ENCODE measurements at regions not wholly inside any gene's neighbourhood (a gene's known extent, or its start where the extent isn't known, plus 50 kb on each side); places are given as distances from the start of the nearest gene placed in this dataset.

DNA sequence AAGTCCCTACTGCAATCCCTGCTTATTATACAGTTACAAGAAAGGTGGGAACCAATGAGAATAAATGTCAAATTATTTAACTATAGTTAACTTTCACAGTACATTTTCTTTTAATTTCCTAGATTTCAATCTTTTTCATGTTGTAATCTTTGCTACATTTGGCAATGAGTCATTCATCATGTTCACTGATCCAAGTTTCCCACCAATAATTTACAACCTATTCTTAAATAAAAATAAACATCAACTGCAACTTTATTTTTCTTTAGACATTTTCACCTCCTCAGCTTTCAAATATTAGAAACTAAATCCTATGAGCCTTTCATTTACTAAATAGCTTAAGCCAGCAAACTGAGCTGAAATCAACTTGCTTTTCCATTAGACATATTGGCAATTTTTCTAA, 541.3 kb upstream of the BTBD3 start:
- DNase-seq: no peak

GRCh38 chr20:11376998-11377397, 540.7 kb upstream of the BTBD3 start:
- no peak for DNase-seq

DNA sequence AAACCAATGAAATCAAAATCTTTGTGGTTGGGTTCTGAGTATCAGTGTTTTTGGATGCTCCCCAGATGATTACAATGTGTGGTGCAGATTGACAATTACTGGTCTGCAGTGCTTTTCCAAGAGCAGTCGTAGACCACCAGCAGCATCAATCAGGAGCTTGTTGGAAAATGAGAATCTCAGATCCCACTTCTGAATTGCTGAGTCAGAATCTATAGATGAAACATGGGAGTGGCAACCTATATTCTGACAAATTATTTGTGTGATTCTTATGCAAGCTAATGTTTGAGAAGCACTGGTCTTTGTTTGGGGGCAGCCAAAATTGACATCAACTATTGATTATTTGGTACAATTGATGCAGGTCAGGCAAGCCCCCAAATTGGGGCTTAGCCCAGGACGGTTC, 539.9 kb upstream of the BTBD3 start:
- DNase-seq: no peak

DNA sequence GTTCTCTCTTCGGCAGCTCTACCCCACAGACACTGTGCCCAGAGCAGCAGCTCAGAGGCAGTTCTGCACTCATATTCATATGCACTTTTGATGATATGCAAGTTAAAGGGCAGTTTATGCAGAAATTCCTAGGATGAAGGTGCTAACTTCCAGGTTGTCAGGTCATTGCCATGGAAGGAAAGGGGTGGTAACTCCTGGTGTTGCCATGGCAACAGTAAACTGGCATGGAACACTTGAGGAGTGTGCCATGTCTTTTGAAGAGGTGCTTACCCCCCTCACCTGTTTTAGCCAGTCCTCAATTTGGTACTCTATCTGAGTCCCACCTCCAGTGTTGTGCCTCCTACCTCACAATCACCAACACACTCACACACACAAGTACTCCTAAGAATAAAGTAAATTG, 539.4 kb upstream of the BTBD3 start:
- DNase-seq: no peak

DNA sequence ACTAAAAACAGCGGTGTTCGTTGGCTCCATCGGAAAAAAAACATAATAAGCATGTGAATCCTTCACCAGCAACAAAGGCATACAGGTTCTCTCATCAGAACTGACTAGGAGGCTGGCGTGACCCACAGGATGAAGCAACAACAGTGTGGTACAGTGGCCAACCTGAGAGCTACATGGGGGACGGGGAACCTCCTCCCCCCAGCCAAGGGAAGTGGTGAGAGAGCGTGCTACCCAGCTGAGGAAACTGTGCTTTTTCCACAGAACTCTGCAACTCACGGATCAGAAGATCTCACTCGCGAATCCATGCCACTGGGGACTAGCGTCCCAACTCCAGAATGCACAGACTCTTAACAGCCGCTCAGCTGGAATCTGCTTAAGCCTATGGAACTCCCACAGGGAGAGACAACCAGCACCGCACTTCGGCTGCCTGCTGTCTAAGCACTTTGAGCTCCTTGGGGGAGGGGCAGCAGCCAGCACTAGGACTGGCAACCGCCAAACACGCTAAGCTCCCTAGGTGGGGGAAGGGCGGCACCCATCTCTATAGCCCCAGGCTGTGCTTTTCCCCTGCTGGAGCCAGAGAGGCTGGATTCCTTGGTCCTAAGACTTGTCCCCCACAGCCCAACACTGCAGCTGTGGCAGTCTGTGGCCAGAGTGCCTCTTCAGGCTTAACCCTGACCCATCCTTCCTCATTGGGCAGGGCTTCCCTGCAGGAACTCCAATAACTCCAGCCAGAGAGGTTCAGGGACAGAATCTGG, 538.3 kb upstream of the BTBD3 start:
- no peak for DNase-seq

- DNase-seq: no peak
These were observed 537.4 kb upstream of the BTBD3 start for GRCh38 chr20:11380283-11380682.

GRCh38 chr20:11387189-11387754, 530.4 kb upstream of the BTBD3 start:
- no peak for DNase-seq

- no peak for DNase-seq
These were observed 528.5 kb upstream of the BTBD3 start for GRCh38 chr20:11389186-11389585.

DNA sequence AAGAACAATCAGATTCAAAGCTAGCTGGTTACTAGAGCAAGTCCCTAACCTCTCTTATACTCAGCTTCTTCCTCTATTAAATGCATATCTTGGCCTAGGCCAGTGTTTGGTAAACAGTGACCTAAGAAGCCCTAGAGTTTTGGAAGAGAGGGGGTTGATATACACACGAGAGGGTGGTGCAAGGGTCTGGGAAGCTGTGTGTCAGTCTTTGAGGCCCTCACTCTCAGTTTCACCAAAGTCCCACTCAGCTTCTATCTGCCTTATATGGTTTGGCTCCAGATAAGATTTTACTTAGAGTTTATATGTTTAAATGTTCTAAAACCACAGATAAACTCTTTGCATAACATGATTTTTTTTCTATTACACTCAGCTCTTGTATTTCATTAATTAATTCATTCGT, 526.1 kb upstream of the BTBD3 start:
- no peak for DNase-seq

GRCh38 chr20:11394145-11394833, 523.4 kb upstream of the BTBD3 start:
- no peak for DNase-seq

DNA sequence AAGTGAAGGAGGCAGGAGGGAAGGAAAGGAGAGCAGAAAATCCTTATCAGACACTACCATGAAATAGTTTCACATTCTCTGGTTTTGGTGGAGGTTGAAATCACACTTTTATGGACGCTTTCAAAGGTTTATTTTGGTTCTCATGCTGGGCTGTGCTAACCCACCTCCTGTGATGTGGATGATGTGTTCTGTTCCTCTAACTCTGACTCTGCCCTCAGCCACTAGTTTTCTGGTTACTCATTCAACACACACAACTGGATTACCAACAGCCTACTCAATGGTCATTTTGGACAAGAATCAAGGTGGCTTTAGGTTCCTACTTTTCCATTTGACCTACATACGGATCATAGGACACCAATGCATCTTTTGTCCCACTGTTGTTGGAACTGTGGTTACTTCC, 522.1 kb upstream of the BTBD3 start:
- DNase-seq: no peak

GRCh38 chr20:11401988-11402387, 515.7 kb upstream of the BTBD3 start:
- no peak for DNase-seq

DNA sequence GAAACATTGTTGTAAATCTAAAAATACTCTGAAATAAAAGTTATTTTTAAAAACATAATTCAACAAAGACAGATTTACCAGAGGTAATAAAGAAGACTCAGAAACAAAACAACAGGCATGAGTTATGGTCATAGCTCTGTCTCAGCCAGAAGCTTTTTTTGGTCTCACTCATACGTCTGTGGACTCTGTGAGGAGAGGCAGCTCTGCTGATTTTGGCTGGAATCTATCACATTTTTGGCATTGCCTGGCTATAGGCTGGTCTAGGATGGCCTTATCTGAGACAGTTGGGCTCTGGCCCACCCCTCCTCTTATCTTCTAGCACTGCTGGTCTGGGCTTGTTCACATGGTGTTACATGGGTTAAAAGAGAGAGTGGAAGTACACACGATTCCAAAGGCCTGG, 514.0 kb upstream of the BTBD3 start:
- no peak for DNase-seq

- DNase-seq: no peak
These were observed 510.8 kb upstream of the BTBD3 start for GRCh38 chr20:11406877-11407276.

DNA sequence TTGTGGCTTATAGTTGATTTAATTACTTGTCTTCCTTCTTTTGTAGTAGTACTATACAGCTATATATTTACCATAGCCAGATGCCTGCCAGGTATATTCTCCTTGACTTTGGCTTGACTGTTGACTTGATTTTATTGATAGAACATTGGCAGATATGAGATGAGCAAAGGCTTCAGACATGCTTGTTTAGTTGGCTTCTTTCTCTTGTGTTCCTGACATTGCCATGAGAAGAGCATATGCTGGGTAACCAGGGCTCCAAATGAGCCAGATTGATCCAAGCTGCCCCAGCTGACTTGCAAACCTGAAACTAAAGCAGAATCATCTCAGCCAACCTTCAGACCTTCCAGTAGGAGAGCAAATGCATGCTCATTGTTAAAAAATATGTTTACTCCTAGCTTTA, 508.1 kb upstream of the BTBD3 start:
- no peak for DNase-seq

DNA sequence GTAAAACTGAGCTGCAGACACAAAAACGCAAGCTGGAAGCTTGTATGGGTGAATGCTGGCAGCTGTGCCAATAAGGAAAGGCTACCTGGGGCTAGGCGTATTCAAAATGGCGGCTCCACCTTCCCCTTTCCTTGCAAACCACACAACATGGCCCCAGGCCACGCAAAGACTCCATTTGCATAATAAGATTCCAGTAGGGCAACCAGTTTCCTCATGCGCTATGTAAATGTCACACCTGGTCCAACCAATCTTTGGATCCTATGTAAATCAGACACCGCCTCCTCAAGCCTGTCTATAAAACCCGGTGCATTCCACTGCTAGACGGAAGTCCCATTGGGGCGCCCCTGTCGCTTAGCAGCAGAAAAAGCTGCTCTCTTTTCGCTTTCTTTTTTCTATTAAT, 505.9 kb upstream of the BTBD3 start:
- DNase-seq: no peak

DNA sequence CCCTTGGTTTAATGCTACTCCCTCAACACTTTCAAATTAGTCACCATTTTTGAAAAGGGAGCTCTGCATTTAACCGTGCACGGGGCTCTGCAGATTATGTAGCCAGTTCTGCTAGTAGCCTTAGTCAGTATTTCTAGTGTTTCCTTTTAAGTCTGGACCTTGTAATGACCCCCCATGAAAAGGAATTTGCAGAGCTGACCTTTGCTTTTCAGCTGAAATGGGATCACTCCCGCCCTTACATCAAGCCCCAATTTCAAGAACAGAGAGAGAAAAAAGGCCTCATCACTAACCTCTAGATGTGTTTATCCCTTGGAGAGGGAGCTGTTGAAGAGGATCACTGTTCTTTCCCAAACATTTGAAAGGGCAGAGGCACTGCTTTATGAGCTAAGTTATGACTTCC, 490.7 kb upstream of the BTBD3 start:
- DNase-seq: no peak

- no peak for DNase-seq
These were observed 488.5 kb upstream of the BTBD3 start for GRCh38 chr20:11429168-11429567.

DNA sequence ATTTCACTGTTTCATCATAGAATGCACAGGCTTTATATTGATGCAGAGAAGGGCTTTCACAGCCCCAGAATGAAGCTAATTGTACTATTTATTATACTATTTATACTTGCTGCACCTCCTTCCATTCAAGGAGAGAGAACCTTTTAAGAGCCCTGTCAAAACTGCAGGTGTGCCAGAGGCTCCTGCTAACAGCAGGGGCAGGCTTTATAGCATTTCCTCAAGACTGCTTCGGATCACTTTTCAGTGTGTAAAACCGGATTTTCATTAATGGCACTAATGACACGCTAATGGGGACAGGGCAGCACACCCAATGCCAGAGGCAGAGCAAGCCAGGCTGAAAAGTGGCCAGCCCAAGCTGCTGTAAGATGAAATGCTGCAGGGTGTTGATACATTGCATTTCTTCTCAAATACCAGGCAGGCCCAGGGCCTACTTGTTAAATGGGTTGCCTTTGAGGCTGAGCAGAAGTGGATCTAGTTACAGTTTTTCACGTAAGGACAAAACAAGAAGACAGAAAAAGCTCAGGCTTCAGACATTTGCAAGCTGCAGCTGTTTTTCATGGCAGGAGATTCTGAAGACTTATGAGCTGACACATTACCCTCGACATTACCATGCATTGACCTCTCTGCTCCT, 487.7 kb upstream of the BTBD3 start:
- DNase-seq: no peak

GRCh38 chr20:11430652-11431051, 487.0 kb upstream of the BTBD3 start:
- DNase-seq: no peak

GRCh38 chr20:11431621-11432020, 486.1 kb upstream of the BTBD3 start:
- DNase-seq: no peak

DNA sequence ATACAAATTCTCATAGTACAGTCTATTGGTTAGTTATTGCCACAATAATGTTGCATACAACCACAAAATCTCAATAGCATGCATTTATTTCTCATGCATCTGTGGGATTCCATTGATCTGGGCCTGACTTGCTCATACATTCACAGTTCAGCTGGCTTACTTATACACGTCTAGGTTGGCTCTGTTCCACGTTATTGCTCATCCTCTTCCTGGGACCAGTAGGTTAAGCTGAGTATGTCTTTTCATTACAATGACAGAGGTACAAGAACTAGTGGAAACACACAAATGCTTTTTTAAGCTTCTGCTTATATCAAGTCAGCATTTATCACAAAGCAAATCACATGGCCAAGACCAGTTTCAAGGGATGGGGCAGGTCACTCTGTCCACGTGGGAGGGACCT, 485.3 kb upstream of the BTBD3 start:
- DNase-seq: no peak

DNA sequence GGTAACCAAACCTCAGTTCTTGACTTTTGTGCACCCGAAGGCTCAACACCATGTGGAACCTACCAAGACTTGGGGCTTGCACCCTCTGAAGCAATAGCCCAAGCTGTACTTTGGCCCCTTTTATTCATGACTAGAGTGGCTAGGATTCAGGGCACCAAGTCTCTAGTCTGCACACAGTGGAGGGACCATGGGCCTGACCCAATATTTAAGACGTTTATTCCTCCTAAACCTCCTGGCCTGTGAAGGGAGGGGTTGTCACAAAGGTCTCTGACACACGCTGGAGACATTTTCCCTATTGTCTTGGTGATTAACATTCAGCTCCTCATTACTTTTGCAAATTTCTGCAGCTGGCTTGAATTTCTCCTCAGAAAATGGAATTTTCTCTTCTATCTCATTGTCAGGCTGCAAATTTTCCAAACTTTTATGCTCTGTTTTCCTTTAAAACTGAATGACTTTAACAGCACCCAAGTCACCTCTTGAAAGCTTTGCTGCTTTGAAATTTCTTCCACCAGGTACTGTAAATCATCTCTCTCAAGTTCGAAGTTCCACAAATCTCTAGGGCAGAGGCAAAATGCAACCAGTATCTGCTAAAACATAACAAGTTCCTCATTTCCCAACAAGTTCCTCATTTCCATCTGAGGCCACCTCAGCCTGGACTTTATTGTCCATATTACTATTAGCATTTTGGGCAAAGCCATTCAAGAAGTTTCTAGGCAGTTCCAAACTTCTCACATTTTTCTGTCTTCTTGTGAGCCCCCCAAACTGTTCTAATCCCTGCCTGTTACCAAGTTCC, 481.4 kb upstream of the BTBD3 start:
- DNase-seq: no peak

Data from stimulated activated CD4-positive, alpha-beta T cell treated with anti-CD3 and anti-CD28 coated beads, Interleukin-4, amount 100 ng/mL, for 1 hour (primary cell).